Non-pigmented ciliary epithelial cell (primary cell): ENCODE measurements at regions not wholly inside any gene's neighbourhood (a gene's known extent, or its start where the extent isn't known, plus 50 kb on each side); places are given as distances from the start of the nearest gene placed in this dataset.
A peak's percentile ranks its signal among the peaks of the same experiment; 100 is the strongest.

Experiments used
- DNase-seq: peaks from one replicate; pipeline ENCODE4 v3.0.0-alpha.2; 2010; ENCODE audit warnings: low read depth

DNA sequence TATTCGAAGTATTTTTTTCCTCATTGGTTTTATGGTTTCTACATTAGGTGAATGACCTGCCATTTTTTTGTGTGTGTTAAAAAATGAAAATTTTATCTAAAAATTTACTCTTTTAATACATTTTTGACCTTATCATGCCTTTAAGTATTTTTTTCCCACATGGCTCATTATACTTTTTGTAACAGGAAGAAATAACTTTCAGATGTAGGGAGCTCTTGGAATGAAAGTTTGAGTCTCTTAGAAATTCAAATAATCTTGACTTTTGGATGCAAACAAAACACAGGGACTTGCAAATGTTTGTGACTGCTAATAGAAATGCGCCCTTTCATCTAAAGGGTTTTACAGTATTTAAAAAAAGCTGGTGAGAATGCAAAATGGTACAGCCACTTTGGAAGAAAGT is 457.9 kb downstream of the KLF5 start:
- DNase-seq = no peak

DNA sequence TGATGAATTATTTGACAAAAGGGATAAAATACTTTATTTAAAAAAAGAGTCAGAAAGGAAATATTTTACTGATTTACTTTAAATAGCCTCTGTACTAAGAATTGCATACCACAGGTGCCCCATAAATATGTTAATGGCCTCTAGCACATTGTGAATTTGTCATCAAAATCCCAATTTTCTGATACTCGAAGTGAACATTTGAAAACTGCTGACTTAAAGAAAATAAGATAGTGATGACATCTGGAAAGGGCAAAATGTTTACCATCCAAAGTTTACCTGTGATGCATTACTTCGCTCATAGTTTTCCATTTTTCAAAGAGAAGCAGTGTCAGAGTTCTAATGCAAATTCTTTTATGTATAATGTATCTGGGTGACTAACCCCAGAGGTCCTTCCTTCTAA is 455.4 kb downstream of the KLF5 start:
- no peak for DNase-seq

DNA sequence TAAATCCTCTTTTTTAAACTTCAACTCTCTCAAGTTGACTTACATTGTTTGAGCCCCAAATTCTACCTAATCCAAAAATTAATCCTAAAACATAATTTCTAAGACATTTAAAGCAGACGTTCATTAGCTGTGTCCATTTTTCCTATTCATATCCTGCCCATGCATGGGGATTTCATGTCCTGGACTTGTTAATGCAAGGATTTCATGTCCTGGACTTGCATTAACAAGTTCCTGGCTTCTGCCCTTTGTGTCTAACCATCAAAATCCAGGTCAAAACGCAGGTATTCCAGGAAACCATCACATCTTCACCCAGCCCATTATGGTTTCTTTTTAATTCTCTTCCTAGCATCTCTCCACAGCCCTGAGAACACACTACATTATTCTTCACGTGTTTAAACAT is 454.9 kb downstream of the KLF5 start:
- no peak for DNase-seq

DNA sequence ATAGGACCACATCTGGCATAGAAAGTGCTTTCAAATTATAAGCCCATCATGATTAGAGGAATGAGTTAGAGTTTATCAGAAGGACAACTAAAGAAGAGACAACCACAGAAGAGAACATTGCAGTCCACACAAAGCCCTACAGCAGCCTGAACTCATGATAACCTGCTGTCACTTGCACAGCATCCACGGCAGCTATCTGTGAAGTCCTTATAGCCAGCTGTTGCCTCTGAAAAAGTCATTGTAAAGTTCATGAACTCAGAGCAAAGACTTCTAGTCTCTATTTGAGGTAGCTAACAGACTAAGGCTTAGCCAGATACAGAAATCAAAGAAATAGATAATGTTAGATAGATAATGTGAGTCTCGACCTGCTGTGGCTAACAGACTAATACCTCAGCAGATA is 450.0 kb downstream of the KLF5 start:
- no peak for DNase-seq

DNA sequence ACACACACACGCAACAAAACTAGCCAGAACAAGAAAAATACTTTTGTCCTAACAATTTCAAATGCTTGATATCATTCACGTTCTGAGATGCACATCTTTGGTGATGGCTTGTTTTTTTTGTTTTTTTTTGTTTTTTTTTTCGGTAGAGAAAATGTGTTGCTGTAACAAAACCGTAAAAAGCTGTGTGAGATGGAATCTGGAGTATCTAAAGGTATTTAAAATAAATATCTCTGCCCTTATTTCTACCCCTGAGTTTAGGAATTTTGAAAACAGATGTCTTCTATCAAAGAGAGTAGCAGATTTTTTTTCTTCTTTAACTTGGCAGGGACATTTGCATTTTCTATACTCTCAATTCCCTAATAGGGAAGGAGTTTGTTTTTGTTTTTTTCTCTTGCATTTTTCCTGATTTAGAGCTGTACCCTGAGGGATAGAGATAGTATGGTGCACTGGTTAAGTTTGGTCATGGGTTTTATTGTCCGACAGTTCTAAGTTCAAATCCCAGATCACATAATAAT is 446.6 kb downstream of the KLF5 start:
- no peak for DNase-seq

DNA sequence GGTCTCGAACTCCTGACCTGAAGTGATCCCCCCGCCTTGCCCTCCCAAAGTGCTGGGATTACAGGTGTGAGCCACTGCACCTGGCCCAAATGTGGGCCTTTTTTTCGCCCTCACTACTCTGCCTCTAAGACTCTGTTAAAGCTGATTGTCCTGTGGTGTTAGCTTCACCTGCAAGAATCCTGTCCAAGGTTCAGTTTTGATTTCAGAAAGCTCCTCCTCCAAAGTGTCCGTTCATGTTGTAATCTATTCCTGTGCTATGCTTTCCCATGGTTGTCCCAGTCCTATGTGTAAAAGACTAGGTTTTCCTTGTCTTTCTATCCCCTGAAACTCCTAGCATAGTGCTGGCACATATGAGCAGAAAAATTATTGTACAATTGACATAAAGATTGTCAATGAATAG is 440.9 kb downstream of the KLF5 start:
- no peak for DNase-seq

DNA sequence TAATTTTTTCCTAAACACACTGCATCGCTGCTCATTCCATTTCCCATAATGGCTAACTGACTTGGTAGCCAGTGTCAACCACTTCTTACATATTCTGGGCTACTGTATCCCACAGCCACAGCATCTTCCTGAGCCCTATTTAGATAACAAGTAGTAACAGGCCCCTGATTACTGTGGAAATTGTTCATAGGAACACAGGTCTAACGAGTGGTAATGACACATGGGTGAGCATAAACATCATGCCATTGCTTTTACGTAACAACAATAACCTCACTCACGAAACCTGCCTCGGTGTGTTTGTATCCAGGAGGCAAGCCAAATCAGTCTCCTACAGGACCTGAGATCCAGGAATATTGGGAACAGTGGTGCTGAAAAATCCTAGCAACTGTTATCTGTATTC is 438.6 kb downstream of the KLF5 start:
- DNase-seq = no peak

DNA sequence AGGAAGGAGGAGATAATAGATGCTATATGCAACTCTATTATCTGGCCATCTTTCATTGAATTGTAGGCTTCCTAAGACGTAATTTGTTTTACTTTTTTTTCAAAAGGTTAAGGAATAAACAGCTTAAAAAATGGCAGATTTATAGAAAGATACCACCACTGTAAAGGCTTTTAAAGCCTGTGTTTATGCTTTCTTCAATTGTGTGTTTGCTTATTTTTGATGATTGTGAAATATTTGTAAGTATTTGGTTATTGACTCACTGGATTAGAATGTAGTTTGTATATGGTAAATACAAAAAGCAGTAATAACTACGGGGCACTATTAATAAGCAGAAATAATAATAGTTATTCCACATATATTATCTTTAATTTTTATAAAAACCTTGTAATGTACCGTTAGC is 437.9 kb downstream of the KLF5 start:
- DNase-seq = no peak

DNA sequence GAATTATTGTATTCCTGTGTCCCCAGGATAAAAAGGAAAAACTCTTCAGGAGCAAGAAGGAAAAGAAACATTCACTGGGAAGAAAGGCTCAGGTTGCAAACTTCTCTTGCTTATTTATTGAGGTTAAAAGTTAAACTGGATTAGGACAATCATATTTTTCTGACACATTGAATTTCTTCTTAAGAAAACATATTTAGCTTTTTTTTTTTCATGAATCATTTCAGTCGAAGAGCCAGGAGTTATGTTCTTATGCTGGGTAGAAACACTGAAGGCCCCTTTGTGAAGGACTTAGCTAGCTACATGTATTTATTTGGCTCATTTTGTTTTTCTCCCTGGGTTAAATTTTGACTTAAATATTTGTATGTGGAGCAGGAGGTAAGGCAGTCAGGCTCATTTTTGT is 434.0 kb downstream of the KLF5 start:
- DNase-seq = peak; percentile 1

DNA sequence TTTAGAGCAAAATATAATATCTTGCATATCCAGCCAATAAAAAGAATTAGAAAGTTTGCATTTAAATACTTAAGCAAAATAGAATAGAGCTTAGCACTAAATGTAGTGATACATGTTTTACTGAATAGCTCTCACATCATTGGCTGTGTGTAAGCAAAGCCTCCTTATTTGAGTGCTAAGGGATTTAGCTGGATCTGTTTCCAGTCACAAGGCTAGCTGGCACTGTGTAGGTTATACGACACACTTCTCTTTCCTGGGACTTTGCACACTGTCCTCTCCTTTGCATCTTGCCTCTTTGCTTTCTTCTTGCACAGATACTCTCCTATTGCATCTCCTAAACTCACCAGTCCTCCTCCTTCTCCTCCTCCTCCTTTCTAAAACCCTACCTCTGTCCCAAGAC is 423.8 kb downstream of the KLF5 start:
- DNase-seq = no peak

DNA sequence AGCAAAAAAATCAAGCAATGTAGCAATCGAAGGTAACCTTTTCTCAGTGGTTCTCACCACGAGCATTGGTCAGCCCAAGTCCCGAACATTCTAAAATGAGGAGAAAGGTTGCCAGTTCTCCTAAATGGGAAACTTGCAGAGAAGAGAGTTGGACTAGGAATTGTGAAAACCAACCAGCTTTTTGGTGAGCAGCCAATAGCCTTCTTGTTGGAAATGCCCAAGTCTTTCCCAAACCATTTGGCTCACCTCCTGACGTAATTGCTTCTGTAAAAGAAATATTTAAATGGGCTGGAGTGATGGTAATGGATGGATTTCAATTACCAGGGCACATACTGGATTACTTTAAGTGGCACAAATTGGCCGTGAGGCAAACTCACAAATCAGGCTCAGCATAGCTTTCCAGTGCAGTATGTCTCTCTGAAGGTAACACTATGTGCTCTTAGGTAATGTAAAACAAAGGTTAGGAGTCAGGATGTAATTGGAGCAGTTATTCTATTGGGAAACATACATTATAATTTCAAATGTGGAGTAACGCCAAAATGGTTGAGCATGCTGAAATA is 423.2 kb downstream of the KLF5 start:
- DNase-seq = no peak

DNA sequence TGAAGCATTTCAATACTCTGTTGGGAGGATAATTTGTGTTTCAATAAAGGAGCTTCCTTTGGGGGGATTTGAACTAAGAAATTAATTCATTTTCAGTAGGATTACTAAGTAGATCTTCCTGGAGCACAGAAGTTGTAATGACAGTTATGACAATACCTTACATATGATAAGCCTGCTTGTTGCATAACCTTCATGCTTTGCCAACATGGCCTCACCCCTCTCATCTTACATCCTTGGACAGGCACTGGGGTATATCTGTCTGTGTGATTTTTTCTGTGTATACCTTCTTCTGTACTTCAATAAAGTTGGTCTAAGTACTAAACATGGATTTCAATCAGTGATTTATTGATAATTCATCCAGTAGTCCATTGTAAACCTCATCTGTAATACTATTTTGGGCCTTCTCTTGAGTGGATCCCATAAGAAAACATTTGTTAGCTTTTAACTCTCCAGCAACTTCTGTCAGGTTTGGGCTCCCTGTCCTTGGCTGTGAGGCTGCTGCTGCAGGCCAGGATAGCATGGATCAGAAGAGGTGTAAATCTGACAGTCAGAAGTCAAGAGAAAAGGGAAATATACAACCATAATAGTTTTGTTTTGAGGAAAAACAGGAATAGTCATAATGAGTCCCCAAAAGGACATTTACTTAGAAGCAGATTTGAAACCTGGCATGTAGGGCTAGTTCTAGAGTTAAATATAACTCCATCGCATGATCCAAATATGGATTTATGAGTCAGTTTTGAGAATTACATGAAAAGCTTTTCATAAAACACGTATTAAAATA is 422.2 kb downstream of the KLF5 start:
- no peak for DNase-seq

DNA sequence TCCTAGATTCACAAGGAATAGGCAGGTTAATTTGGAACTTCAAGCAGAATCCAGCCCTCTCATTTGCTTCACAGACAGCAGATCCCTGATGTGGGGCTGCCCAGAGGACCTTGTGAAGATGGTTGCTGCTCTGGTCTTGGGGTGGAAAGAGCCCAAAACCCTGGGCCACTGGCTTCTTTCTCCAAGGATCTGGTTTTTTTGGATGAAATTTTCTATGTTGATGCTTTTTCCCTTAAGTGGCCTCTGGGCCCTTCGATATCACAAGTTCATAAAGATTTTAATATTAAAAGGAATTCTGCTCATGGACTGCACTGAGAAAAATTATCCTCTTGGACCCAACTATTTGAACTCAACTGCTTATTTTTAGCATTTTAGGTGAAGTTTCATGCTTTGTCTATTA is 421.1 kb downstream of the KLF5 start:
- DNase-seq = no peak

DNA sequence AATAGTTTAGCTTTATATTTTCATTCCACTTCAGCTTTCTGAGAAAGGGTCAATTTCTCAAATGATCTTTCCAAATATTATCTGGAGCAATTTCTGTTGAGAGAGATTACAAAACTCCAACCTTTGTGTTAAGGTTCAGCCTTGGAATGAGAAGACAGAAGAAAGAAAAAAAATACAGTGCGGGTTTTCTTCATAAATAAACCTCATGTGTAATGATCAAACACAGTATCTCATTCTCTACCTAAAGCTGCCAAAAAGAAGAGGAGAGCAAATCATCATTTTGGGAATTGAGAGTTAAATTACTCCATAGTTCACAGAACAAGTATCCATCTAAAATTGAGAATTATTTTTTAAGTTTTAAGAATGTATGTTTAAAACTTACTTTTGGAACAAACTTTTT is 420.5 kb downstream of the KLF5 start:
- DNase-seq = no peak

DNA sequence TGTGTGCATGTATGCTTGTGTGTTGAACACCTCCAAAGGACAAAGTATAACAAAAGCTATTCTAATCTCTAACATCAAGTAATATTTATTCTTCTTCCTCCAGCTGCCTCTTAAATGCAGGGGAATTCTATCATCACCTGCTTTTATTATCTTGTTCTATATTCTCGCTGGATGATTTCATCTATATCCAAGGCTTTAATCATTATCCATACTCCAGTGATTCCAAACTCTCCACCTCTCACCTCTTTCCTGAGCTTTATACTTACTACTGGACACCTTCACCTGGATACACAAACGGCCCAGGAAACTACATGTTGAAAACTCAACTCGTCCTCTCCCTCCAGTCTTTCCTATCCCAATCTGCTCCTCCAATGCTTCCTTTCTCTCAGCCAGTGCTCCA is 418.6 kb downstream of the KLF5 start:
- DNase-seq = no peak

DNA sequence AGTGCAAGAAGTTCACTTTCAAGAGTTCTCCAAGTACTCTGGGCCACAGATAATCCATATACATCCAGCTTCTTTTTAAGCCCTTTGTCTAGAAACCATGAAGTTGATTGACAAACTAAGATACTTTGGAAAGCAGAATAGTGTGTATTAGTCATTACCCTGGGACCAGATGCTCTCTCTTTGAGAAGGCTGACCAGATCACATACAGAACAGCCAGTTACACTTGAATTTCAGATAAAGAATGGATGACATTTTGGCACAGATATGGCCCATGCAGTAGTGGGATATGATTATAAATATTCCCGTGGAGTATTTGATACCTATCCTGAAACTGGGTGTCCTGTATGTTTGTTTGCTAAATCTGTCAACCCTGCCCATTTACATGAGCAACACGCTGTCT is 414.2 kb downstream of the KLF5 start:
- DNase-seq = no peak

DNA sequence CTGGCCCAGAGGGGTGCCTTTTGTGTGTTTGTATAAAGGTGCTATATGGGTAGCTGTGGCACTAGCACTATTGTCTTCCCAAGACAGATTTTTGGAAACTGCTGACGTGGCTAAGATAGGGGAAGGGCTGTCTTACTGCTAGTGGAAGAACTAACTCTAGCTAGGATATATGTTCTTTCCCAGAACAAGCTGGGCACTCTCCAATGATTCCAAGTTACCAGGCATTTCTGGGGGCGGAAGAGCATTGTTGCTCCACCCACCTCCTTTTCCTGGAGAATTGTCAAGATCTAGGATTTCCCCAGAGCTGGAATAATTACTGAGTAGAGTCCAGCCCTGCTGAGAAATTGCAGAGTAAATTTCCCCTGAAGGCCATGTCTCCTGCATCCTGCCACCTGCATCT is 408.3 kb downstream of the KLF5 start:
- no peak for DNase-seq

DNA sequence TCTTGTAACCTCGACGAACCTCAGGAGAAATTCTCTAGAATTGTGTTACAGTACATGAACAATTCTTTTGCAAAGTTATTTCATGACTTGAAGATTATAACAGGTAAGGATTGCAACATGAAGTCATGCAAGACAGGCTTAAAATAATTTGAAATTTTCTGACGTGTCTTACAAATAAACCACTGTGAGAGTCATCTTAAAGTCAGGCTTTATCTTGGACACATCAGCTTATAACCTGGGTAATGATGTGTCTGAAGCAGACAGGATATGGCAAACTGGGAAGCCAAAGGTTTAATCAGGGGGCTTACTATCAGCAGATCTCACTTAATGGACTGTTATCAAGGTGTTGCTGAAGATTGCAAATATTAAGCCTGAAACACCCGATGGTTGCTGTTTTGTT is 407.8 kb downstream of the KLF5 start:
- no peak for DNase-seq

DNA sequence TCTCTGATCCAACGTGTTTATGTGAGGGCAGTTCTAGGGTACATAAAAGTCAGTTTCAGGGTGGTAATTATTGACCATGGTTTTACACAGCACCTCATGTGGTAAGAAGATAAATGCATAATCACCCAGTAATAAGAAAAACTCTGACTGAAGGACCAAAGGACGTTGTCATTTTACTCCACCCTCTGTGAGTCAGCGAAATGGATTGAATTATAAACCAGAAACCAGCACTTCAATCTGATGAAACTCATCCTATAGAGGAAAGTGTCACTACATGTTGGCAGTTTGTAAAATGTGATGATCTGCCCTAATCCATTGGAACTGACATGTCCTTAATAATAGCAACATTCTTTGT is 406.8 kb downstream of the KLF5 start:
- DNase-seq = no peak

DNA sequence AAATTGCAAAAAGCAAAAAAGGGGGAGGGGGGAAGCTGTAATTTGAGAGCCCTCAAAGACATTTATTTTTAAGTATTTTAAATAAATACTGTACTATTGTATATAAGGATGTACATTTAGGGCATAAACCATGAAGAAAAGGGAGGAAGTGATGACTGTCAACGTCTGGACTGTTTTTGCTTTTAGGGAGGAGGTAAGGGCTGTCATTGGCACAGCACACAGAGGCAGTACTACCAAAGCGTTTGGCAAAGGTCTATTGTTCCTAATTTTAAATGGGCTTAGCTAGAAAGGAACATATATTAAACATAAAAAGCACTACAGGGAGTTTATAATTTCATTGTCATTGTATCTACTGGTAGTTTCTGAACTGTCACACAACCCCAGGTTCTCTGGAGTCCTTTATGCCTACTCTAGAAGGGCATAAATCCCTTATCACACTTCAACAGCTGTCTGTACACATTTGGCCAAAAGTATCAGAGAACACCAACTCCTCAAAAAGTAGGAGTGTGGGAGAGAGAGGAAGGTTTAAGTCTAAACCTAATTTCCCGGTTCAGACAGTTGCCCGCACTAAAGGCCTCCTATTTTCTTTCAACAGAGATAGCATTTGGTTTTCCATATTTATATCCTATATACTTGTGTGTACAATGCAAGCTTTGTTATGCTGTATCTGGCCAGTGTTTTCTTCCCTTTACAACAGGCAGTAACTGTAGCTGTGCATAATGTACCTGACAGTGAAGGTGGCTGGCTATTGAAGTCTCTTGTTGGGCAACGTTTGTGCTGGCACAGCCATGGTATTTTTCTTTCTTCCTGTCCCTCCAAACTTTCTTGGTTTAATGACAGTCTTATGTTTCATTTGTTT is 406.2 kb downstream of the KLF5 start:
- no peak for DNase-seq

DNA sequence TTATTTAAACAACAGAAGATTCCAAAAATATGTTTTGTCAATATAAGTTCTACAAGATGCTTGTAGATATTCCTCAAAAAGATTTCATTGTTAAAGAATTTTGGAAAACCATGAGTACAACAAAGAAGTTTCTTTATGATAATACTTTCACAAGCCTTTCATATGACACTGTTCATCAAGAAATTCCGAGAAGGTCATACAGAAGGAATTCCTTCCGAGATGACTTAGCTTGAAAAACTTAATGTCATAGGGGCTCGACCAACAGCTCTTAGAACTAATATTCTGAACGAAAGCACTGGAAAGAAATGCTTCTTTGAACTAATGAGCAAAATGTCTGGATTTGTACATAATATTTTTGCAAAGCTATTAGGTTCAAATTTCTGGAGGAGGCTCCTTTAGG is 403.4 kb downstream of the KLF5 start:
- DNase-seq = no peak

DNA sequence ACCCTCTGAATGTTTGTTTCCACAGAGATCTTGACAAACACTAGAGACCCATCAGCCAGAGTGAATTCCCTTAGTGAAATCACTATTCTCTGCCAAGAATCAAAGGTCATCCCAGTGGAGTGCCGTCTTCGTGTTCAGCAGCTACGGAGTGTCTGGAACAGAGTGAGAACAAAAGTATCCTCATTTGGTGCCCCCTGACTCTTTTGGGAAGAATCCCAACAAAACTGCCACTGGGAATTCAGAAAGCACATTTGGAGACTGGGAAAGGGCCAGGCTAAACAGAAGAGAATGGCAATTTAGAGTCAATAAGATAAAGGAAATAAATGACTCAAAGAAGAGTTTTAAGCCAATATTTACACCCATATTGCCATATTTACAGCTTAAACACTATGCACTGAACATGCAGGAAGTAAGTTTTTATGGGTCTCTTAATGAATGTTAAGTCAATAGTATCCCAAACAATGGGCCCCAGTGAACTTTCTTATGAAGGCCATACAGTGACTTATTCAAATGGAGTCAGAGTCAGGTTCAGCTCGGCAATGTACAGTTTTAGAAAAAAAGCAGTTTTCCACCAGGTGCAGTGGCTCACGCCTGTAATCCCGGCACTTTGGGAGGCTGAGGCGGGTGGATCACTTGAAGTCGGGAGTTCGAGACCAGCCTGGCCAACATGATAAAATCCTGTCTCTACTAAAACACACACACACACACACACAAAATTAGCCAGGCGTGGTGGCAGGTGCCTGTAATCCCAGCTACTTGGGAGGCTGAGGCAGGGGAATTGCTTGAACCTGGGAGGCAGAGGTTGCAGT is 392.6 kb downstream of the KLF5 start:
- no peak for DNase-seq
